KMS-11 (cell line): ENCODE measurements at regions not wholly inside any gene's neighbourhood (a gene's known extent, or its start where the extent isn't known, plus 50 kb on each side); places are given as distances from the start of the nearest gene placed in this dataset.

Source experiments
- H2AFZ ChIP-seq: fragments of 200-600 bp; sonication (generic); 2 replicates; pipeline ENCODE4 v1.6.1; 2016; ENCODE audit warnings: antibody characterized with exemption, mixed run types, low read depth
- H3K27ac ChIP-seq: fragments of 200-600 bp; sonication (generic); 2 replicates; pipeline ENCODE4 v1.6.1; 2016; ENCODE audit warnings: mild to moderate bottlenecking, mixed run types
- H3K27me3 ChIP-seq: fragments of 200-600 bp; sonication (generic); 2 replicates; pipeline ENCODE4 v1.6.1; 2017; ENCODE audit warnings: mild to moderate bottlenecking, low read depth, mixed run types, moderate library complexity; ENCODE audit not compliant: insufficient read depth
- H3K36me3 ChIP-seq: fragments of 200-600 bp; sonication (generic); 2 replicates; pipeline ENCODE4 v1.6.1; 2017; ENCODE audit warnings: mild to moderate bottlenecking, mixed run types; ENCODE audit not compliant: insufficient read depth
- H3K4me1 ChIP-seq: fragments of 200-600 bp; sonication (generic); 2 replicates; pipeline ENCODE4 v1.6.1; 2016; ENCODE audit warnings: mild to moderate bottlenecking, low read depth, mixed run types; ENCODE audit not compliant: poor library complexity, severe bottlenecking
- H3K4me2 ChIP-seq: fragments of 200-600 bp; sonication (generic); 2 replicates; pipeline ENCODE4 v1.7.0; 2016; ENCODE audit warnings: mild to moderate bottlenecking, mixed run types
- H3K4me3 ChIP-seq: fragments of 200-600 bp; sonication (generic); IDR thresholded peaks from 2 replicates; pipeline ENCODE4 v1.6.1; 2017; ENCODE audit warnings: low read depth, low read length, mixed read lengths; ENCODE audit not compliant: insufficient read depth
- H3K79me2 ChIP-seq: fragments of 200-600 bp; sonication (generic); 2 replicates; pipeline ENCODE4 v1.6.1; 2016; ENCODE audit warnings: low read depth, mixed run types; ENCODE audit not compliant: insufficient read depth
- H3K9ac ChIP-seq: fragments of 200-600 bp; sonication (generic); 2 replicates; pipeline ENCODE4 v1.6.1; 2016; ENCODE audit warnings: mild to moderate bottlenecking, mixed run types
- H4K20me1 ChIP-seq: fragments of 200-600 bp; sonication (generic); 2 replicates; pipeline ENCODE4 v1.6.1; 2016; ENCODE audit warnings: mild to moderate bottlenecking, mixed run types; ENCODE audit not compliant: insufficient read depth
- TF ChIP-seq, protein P1 (sequence below): fragments of 200-600 bp; sonication (generic); conservative IDR thresholded peaks from 2 replicates; pipeline ENCODE4 v1.6.1; 2017; ENCODE audit warnings: low read depth, mild to moderate bottlenecking, antibody characterized with exemption, low read length, moderate library complexity, mixed read lengths

DNA sequence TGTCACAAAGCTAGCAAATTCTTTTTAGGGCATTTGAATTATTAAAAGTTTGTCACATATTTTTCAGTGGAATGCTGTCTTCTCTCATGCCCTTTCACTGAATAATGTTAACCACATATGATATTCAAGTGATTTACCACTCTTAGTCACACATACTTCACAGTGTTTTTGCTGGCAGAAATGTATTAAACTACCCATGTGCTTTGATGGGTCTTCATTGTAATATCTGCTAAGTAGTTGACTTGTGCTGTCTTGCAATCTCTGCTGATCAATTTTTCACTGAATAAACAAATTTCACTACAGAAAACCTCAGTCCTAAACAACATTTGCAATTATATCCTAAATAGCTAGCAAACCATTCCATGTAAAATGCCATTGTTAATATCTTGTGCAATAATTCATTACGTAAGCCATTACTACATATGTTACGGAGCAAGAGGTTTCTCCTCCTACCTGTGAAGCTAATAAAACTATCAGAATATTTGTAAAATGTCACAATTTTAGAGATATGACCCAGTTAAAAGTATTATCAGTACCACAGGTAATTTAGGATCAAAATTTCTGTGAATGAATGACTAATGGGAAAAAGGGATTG lies 64.6 kb upstream of the LMO3 start:
- TF ChIP-seq, protein P1, sequence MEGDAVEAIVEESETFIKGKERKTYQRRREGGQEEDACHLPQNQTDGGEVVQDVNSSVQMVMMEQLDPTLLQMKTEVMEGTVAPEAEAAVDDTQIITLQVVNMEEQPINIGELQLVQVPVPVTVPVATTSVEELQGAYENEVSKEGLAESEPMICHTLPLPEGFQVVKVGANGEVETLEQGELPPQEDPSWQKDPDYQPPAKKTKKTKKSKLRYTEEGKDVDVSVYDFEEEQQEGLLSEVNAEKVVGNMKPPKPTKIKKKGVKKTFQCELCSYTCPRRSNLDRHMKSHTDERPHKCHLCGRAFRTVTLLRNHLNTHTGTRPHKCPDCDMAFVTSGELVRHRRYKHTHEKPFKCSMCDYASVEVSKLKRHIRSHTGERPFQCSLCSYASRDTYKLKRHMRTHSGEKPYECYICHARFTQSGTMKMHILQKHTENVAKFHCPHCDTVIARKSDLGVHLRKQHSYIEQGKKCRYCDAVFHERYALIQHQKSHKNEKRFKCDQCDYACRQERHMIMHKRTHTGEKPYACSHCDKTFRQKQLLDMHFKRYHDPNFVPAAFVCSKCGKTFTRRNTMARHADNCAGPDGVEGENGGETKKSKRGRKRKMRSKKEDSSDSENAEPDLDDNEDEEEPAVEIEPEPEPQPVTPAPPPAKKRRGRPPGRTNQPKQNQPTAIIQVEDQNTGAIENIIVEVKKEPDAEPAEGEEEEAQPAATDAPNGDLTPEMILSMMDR: no peak
- Histone ChIP-seq H3K4me1 (peaks cover 10% of the 10 kb centered on the region), H3K4me3 (no peak overlapping the region), H3K4me2 (no peak overlapping the region), H3K9ac (no peak overlapping the region), H4K20me1 (no peaks in the 10 kb centered on the region), H2AFZ (no peak overlapping the region), H3K27me3 (no peaks in the 10 kb centered on the region), H3K36me3 (no peaks in the 10 kb centered on the region), H3K79me2 (no peaks in the 10 kb centered on the region), H3K27ac (no peak overlapping the region)

DNA sequence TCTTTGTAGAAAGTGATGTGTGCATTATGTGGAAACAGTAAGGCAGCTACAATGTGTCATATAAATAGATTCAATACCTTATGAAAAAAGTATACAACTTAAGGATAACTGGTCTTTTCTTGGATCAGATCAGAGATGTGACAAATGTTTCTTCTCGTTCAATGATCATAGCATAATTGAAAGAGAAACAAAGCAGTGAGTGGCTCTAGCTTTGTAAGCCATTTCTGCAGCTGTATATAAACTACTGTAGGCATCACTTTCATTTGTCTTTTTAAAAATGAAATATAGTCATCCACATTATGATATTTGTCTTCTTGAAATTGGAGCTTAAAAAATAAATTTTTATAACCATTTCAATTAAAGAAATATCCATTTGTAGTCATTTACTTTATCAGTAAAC lies 63.8 kb upstream of the LMO3 start:
- Histone ChIP-seq H3K4me2 (no peak overlapping the region), H3K4me1 (peaks cover 10% of the 10 kb centered on the region), H3K4me3 (no peak overlapping the region), H2AFZ (peak overlapping the region; percentile 8; the same call in 1 of the 2 replicates), H3K27ac (no peak overlapping the region), H4K20me1 (no peaks in the 10 kb centered on the region), H3K9ac (no peak overlapping the region), H3K79me2 (no peaks in the 10 kb centered on the region), H3K27me3 (no peaks in the 10 kb centered on the region), H3K36me3 (no peaks in the 10 kb centered on the region)
- TF ChIP-seq, protein P1: no peak

DNA sequence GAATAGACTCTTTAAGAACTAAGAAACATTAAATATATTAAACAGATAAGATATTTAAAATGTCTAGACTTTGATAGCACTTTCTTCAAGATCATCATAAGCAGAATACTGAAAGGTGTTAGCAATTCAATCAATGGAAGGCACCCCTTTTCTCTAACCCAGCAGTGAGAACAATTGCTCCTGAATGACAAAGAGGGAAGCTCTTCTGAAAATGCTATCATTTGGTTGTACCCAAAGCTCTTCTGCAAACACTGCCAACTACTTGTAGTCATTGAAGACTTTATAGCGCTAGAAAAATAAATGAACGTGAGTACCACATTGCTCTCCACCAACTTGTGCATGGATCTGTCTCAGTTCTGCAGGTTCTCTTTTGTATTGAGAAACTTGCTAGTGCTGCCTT lies 62.2 kb upstream of the LMO3 start:
- Histone ChIP-seq H2AFZ (no peak overlapping the region), H3K4me2 (no peak overlapping the region), H3K27me3 (no peaks in the 10 kb centered on the region), H3K4me1 (peaks cover 10% of the 10 kb centered on the region), H3K79me2 (no peaks in the 10 kb centered on the region), H3K27ac (no peak overlapping the region), H3K4me3 (no peak overlapping the region), H3K36me3 (no peaks in the 10 kb centered on the region), H3K9ac (no peak overlapping the region), H4K20me1 (no peaks in the 10 kb centered on the region)
- TF ChIP-seq, protein P1: no peak

DNA sequence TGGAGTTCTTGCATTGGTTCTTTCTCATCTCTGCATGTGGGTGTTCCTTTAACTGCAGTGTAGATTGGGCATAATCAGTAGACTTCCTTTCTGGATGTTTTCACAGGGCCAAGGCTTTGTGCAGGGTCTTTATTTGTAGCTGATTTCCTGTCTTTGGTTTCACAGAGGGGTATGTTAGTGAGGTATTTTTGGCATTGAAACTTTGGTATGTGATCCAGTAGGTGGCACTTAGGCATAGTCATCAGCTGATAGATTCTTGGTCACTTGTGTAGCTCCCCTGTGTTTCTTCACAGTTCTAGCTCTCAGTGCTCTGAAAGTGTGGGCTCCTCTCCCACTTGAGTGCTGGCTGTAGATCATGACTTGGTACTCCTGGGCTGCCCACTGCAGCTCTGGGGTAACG lies 52.7 kb upstream of the LMO3 start:
- Histone ChIP-seq H3K36me3 (no peaks in the 10 kb centered on the region), H3K4me1 (no peaks in the 10 kb centered on the region), H2AFZ (no peak overlapping the region), H3K4me2 (no peak overlapping the region), H3K9ac (no peak overlapping the region), H3K27ac (no peak overlapping the region), H4K20me1 (no peaks in the 10 kb centered on the region), H3K79me2 (no peaks in the 10 kb centered on the region), H3K4me3 (no peak overlapping the region), H3K27me3 (no peaks in the 10 kb centered on the region)
- TF ChIP-seq, protein P1: no peak
